Fibroblast of skin of left quadriceps (primary cell): ENCODE measurements at regions not wholly inside any gene's neighbourhood (a gene's known extent, or its start where the extent isn't known, plus 50 kb on each side); places are given as distances from the start of the nearest gene placed in this dataset.
"Not testable (repeated sequence)": the region's sequence is repeated elsewhere in the genome, so short reads cannot be mapped to it uniquely, and the experiment has no call there.

Source experiments
- DNase-seq, 2 experiments: peaks; one replicate each; pipeline ENCODE4 v3.0.0-alpha.2; 2013; ENCODE audit warnings: low read depth in 2 of 2

- not testable (repeated sequence) for DNase-seq
These were observed 365.4 kb downstream of the MMUT start for GRCh38 chr6:49097664-49098063.

- no peak for DNase-seq
These were observed 365.9 kb downstream of the MMUT start for GRCh38 chr6:49097116-49097515.

GRCh38 chr6:49088631-49089030, 374.4 kb downstream of the MMUT start:
- DNase-seq = no peak

- no peak for DNase-seq
These were observed 375.7 kb downstream of the MMUT start for GRCh38 chr6:49087369-49087768.

GRCh38 chr6:49082611-49083010, 380.4 kb downstream of the MMUT start:
- no peak for DNase-seq

GRCh38 chr6:49072885-49073620, 390.0 kb downstream of the MMUT start:
- DNase-seq = no peak

- DNase-seq = no peak
These were observed 390.9 kb downstream of the MMUT start for GRCh38 chr6:49072146-49072545.

- DNase-seq = no peak
These were observed 392.6 kb downstream of the MMUT start for GRCh38 chr6:49070411-49070810.

GRCh38 chr6:49054311-49054710, 408.7 kb downstream of the MMUT start:
- DNase-seq = no peak

GRCh38 chr6:49052901-49053300, 410.2 kb downstream of the MMUT start:
- DNase-seq = no peak

- no peak for DNase-seq
These were observed 411.8 kb downstream of the MMUT start for GRCh38 chr6:49051281-49051680.

GRCh38 chr6:49050584-49050983, 412.5 kb downstream of the MMUT start:
- no peak for DNase-seq

- DNase-seq = no peak
These were observed 424.7 kb downstream of the MMUT start for GRCh38 chr6:49038294-49038822.

GRCh38 chr6:49030251-49031020, 432.6 kb downstream of the MMUT start:
- DNase-seq = no peak

GRCh38 chr6:49027644-49028043, 435.4 kb downstream of the MMUT start:
- DNase-seq = no peak

GRCh38 chr6:49025273-49026240, 437.5 kb downstream of the MMUT start:
- no peak for DNase-seq

- DNase-seq = no peak
These were observed 458.3 kb downstream of the MMUT start for GRCh38 chr6:49004801-49005200.

GRCh38 chr6:49003348-49003747, 459.7 kb downstream of the MMUT start:
- DNase-seq = no peak

- DNase-seq = no peak
These were observed 461.1 kb downstream of the MMUT start for GRCh38 chr6:49001856-49002541.

GRCh38 chr6:48998574-48998973, 464.5 kb downstream of the MMUT start:
- DNase-seq = no peak

GRCh38 chr6:48996461-48997119, 466.5 kb downstream of the MMUT start:
- no peak for DNase-seq
